SK-N-SH treated with all-trans-retinoic acid at 6 μM for 48 hours (cell line): ENCODE measurements at regions not wholly inside any gene's neighbourhood (a gene's known extent, or its start where the extent isn't known, plus 50 kb on each side); places are given as distances from the start of the nearest gene placed in this dataset.

ENCODE experiments used
- ATAC-seq: fragments of 200-7000 bp; cut with Tn5 transposase; 3 replicates; pipeline ENCODE4 v1.9.1; 2020; ENCODE audit warnings: mild to moderate bottlenecking, moderate library complexity
- BACH2 ChIP-seq: fragments of 250-450 bp; sonication (Bioruptor Pico); IDR thresholded peaks from 2 replicates; pipeline ENCODE4 v1.9.0; 2021; ENCODE audit warnings: mild to moderate bottlenecking, borderline replicate concordance
- CREB5 ChIP-seq: fragments of 250-450 bp; sonication (Bioruptor Pico); IDR thresholded peaks from 2 replicates; pipeline ENCODE4 v1.5.1; 2020; ENCODE audit warnings: low read depth, mild to moderate bottlenecking, moderate library complexity
- CSDC2 ChIP-seq: fragments of 250-450 bp; sonication (Bioruptor Pico); IDR thresholded peaks from 2 replicates; pipeline ENCODE4 v1.5.0; 2020; ENCODE audit warnings: mild to moderate bottlenecking, moderate library complexity
- ESRRG ChIP-seq: fragments of 250-450 bp; sonication (Bioruptor Pico); IDR thresholded peaks from 2 replicates; pipeline ENCODE4 v1.6.1; 2021; ENCODE audit warnings: mild to moderate bottlenecking
- GLIS3 ChIP-seq: fragments of 250-450 bp; sonication (Bioruptor Pico); IDR thresholded peaks from 2 replicates; pipeline ENCODE4 v1.5.0; 2020; ENCODE audit warnings: mild to moderate bottlenecking, moderate library complexity
- ISL1 ChIP-seq: fragments of 250-450 bp; sonication (Bioruptor Pico); IDR thresholded peaks from 2 replicates; pipeline ENCODE4 v2.1.2; 2022; ENCODE audit warnings: mild to moderate bottlenecking, moderate library complexity
- OSR1 ChIP-seq: fragments of 250-450 bp; sonication (Bioruptor Pico); IDR thresholded peaks from 2 replicates; pipeline ENCODE4 v1.8.0; 2022; ENCODE audit warnings: moderate library complexity, mild to moderate bottlenecking, inconsistent platforms
- PATZ1 ChIP-seq: fragments of 250-450 bp; sonication (Bioruptor Pico); IDR thresholded peaks from 2 replicates; pipeline ENCODE4 v1.8.0; 2020; ENCODE audit warnings: mild to moderate bottlenecking, moderate library complexity, borderline replicate concordance
- PPARA ChIP-seq: fragments of 250-450 bp; sonication (Bioruptor Pico); IDR thresholded peaks from 2 replicates; pipeline ENCODE4 v1.5.0; 2020; ENCODE audit warnings: mild to moderate bottlenecking, borderline replicate concordance
- RARB ChIP-seq: fragments of 250-450 bp; sonication (Bioruptor Pico); IDR thresholded peaks from 2 replicates; pipeline ENCODE4 v1.8.0; 2021; ENCODE audit warnings: mild to moderate bottlenecking, moderate library complexity
- SNAI2 ChIP-seq: fragments of 250-450 bp; sonication (Bioruptor Pico); IDR thresholded peaks from 2 replicates; pipeline ENCODE4 v1.5.0; 2020; ENCODE audit warnings: mild to moderate bottlenecking, moderate library complexity
- TOX ChIP-seq: fragments of 250-450 bp; sonication (Bioruptor Pico); IDR thresholded peaks from 2 replicates; pipeline ENCODE4 v1.8.0; 2021; ENCODE audit warnings: mild to moderate bottlenecking, moderate library complexity, borderline replicate concordance
- TSHZ2 ChIP-seq: fragments of 250-450 bp; sonication (Bioruptor Pico); IDR thresholded peaks from 2 replicates; pipeline ENCODE4 v1.5.0; 2020; ENCODE audit warnings: mild to moderate bottlenecking, moderate library complexity
- ZC3H10 ChIP-seq: fragments of 250-450 bp; sonication (Bioruptor Pico); IDR thresholded peaks from 2 replicates; pipeline ENCODE4 v1.5.1; 2021; ENCODE audit warnings: mild to moderate bottlenecking, moderate library complexity
- ZFP3 ChIP-seq: fragments of 250-450 bp; sonication (Bioruptor Pico); IDR thresholded peaks from 2 replicates; pipeline ENCODE4 v1.5.0; 2020; ENCODE audit warnings: mild to moderate bottlenecking, moderate library complexity
- ZFP30 ChIP-seq: fragments of 450-650 bp; formaldehyde crosslinking; IDR thresholded peaks from 2 replicates; pipeline ENCODE4 v1.5.0; 2022; ENCODE audit warnings: mild to moderate bottlenecking, moderate library complexity
- ZNF565 ChIP-seq: fragments of 450-650 bp; formaldehyde crosslinking; conservative IDR thresholded peaks from 2 replicates; pipeline ENCODE4 v1.5.0; 2020; ENCODE audit warnings: low read depth, mild to moderate bottlenecking, moderate library complexity
- ZNF70 ChIP-seq: fragments of 450-650 bp; formaldehyde crosslinking; IDR thresholded peaks from 2 replicates; pipeline ENCODE4 v1.5.0; 2020; ENCODE audit warnings: mild to moderate bottlenecking, moderate library complexity
- ZNF8 ChIP-seq: fragments of 450-650 bp; formaldehyde crosslinking; IDR thresholded peaks from 2 replicates; pipeline ENCODE4 v1.5.0; 2020; ENCODE audit warnings: mild to moderate bottlenecking, moderate library complexity
- TF ChIP-seq, protein P1 (sequence below): fragments of 250-450 bp; sonication (Bioruptor Pico); IDR thresholded peaks from 2 replicates; pipeline ENCODE4 v1.8.0; 2021; ENCODE audit warnings: low read depth, mild to moderate bottlenecking, moderate library complexity, borderline replicate concordance
- TF ChIP-seq, protein P2 (sequence below): fragments of 250-450 bp; sonication (Bioruptor Pico); IDR thresholded peaks from 2 replicates; pipeline ENCODE4 v1.5.1; 2021; ENCODE audit warnings: mild to moderate bottlenecking, moderate library complexity

DNA sequence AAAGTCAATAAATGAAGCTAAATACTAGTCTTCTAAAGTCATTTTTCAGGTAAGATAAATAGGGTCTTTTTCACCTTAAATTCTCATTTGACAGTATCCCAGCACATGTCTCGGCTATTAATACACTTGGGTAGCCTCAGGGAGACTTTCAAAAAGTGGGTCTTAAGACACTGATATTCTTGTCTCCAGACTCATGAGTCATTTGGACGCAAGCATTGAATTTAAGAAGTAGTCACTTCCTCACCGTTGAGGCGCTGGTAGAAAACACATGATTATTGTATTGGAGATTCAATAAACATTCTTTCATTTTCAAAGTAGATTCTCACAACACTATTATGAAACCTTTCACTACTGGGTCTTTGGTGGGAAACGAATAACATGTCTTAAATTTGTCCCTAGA is 108.9 kb upstream of the SP8 start:
- ATAC-seq: no peak
- TF ChIP-seq PPARA (CRISPR knock-in tag): no peak

DNA sequence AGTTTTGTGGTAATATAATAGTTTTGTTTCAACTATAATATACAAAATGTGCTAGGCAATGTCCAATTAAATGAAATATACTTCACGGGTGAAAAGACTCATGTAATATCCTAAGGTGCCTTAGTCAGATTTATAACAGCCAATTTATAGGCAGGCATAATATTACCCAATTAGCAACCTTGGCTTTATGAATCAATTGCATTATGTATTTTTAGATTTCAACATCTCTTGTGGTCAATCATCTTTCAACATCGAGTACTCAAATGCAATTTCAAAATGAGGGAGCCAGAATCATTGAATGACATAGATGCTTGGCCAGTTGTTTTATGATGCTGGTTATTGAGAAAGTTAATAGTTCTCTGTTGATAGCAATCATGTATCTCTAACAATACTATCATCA is 110.3 kb upstream of the SP8 start:
- TF ChIP-seq RARB (CRISPR knock-in tag) (no peak), ESRRG (CRISPR knock-in tag) (no peak), TSHZ2 (CRISPR knock-in tag) (no peak), ZFP3 (CRISPR knock-in tag) (no peak), ZFP30 (no peak), TOX (no peak), ZNF565 (CRISPR knock-in tag) (no peak), BACH2 (CRISPR knock-in tag) (no peak), CREB5 (no peak), ZC3H10 (CRISPR knock-in tag) (no peak), SNAI2 (CRISPR knock-in tag) (no peak), CSDC2 (no peak), ZNF8 (no peak), PATZ1 (CRISPR knock-in tag) (no peak), OSR1 (CRISPR knock-in tag) (no peak), PPARA (CRISPR knock-in tag) (no peak), ZNF70 (CRISPR knock-in tag) (no peak)
- TF ChIP-seq, protein P1, sequence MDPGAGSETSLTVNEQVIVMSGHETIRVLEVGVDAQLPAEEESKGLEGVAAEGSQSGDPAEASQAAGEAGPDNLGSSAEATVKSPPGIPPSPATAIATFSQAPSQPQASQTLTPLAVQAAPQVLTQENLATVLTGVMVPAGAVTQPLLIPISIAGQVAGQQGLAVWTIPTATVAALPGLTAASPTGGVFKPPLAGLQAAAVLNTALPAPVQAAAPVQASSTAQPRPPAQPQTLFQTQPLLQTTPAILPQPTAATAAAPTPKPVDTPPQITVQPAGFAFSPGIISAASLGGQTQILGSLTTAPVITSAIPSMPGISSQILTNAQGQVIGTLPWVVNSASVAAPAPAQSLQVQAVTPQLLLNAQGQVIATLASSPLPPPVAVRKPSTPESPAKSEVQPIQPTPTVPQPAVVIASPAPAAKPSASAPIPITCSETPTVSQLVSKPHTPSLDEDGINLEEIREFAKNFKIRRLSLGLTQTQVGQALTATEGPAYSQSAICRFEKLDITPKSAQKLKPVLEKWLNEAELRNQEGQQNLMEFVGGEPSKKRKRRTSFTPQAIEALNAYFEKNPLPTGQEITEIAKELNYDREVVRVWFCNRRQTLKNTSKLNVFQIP (CRISPR knock-in tag): no peak
- TF ChIP-seq, protein P2, sequence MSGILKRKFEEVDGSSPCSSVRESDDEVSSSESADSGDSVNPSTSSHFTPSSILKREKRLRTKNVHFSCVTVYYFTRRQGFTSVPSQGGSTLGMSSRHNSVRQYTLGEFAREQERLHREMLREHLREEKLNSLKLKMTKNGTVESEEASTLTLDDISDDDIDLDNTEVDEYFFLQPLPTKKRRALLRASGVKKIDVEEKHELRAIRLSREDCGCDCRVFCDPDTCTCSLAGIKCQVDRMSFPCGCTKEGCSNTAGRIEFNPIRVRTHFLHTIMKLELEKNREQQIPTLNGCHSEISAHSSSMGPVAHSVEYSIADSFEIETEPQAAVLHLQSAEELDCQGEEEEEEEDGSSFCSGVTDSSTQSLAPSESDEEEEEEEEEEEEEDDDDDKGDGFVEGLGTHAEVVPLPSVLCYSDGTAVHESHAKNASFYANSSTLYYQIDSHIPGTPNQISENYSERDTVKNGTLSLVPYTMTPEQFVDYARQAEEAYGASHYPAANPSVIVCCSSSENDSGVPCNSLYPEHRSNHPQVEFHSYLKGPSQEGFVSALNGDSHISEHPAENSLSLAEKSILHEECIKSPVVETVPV: no peak
- ATAC-seq: no peak

GRCh38 chr7:20906801-20907453 is 120.2 kb upstream of the SP8 start:
- no peak for ATAC-seq
- TF ChIP-seq ZNF70 (CRISPR knock-in tag) (no peak), ISL1 (CRISPR knock-in tag) (no peak), BACH2 (CRISPR knock-in tag) (no peak), GLIS3 (no peak), ZC3H10 (CRISPR knock-in tag) (no peak), SNAI2 (CRISPR knock-in tag) (no peak), ZNF8 (no peak), OSR1 (CRISPR knock-in tag) (no peak), ZNF565 (CRISPR knock-in tag) (no peak), RARB (CRISPR knock-in tag) (no peak), PATZ1 (CRISPR knock-in tag) (no peak), ZFP30 (no peak), PPARA (CRISPR knock-in tag) (no peak), TSHZ2 (CRISPR knock-in tag) (no peak), ESRRG (CRISPR knock-in tag) (no peak)
- TF ChIP-seq, protein P2: no peak
